GM12878 (cell line): ENCODE measurements at regions not wholly inside any gene's neighbourhood (a gene's known extent, or its start where the extent isn't known, plus 50 kb on each side); places are given as distances from the start of the nearest gene placed in this dataset.

Experiments
- ATAC-seq: fragments of 200-7000 bp; cut with Tn5 transposase; 3 replicates; pipeline ENCODE4 v1.9.1; 2020; ENCODE audit warnings: mild to moderate bottlenecking, moderate library complexity
- BruUV-seq: library from RNA; stranded (reverse); fragments of 400-500 nt; replicated peaks from 2 replicates; lab custom pipeline; 2021; lab: Mats Ljungman, UMichigan
- CTCF ChIA-PET: fragments of 300-600 bp; sonication (Branson Sonifier 250); formaldehyde crosslinking; extraction: SDS; loops from one replicate; lab custom pipeline; 2021; ENCODE audit warnings: inconsistent platforms; lab: Yijun Ruan, JAX
- POLR2A ChIA-PET: fragments of 350-600 bp; formaldehyde crosslinking; extraction: SDS; loops from one replicate; lab custom pipeline; 2021; ENCODE audit warnings: inconsistent platforms; lab: Charles Lee
- RAD21 ChIA-PET: fragments of 300-600 bp; sonication (Branson Sonifier 250); formaldehyde crosslinking; loops from one replicate; lab custom pipeline; 2023; ENCODE audit warnings: antibody characterized with exemption; ENCODE audit not compliant: unreplicated experiment; lab: Charles Lee
- SMC1A ChIA-PET: fragments of 300-600 bp; sonication (Branson Sonifier 250); formaldehyde crosslinking; loops from one replicate; lab custom pipeline; 2023; ENCODE audit not compliant: unreplicated experiment, uncharacterized antibody; lab: Charles Lee
- DNase-seq: peaks from one replicate; pipeline ENCODE4 v3.0.0-alpha.2; 2011; ENCODE audit warnings: low read depth, low spot score
- FAIRE-seq: peaks from 3 replicates; lab custom pipeline; 2011; peaks lifted over from hg19 to GRCh38; lab: Jason Lieb, UNC
- H2AFZ ChIP-seq: 2 replicates; pipeline ENCODE4 v1.6.0; 2011; ENCODE audit warnings: low read depth, low read length, control low read depth; ENCODE audit not compliant: control insufficient read depth
- H3K27ac ChIP-seq: 2 replicates; pipeline ENCODE4 v1.5.1; 2011; ENCODE audit warnings: control low read depth; ENCODE audit not compliant: control insufficient read depth, insufficient read depth
- H3K27me3 ChIP-seq, 2 experiments: replicated peaks in 1 of 2; 2 replicates each; pipeline versions ENCODE4 v1.6.0 to v1.6.1; 2011; ENCODE audit warnings: low read length in 1 of 2; ENCODE audit not compliant: control insufficient read depth in 2 of 2, insufficient read depth in 2 of 2
- H3K36me3 ChIP-seq, 2 experiments: 2 replicates each; pipeline ENCODE4 v1.5.1; 2011; ENCODE audit warnings: low read length in 1 of 2; ENCODE audit not compliant: control insufficient read depth in 2 of 2, insufficient read depth in 2 of 2
- H3K4me1 ChIP-seq: 2 replicates; pipeline ENCODE4 v1.6.1; 2011; ENCODE audit warnings: mild to moderate bottlenecking, low read length, moderate library complexity, mixed read lengths; ENCODE audit not compliant: control insufficient read depth, insufficient read depth
- H3K4me2 ChIP-seq: 2 replicates; pipeline ENCODE4 v1.6.0; 2011; ENCODE audit warnings: control low read depth; ENCODE audit not compliant: control insufficient read depth, insufficient read depth
- H3K4me3 ChIP-seq: fragments of 200-600 bp; sonication (generic); 2 replicates; pipeline ENCODE4 v1.5.1; 2016
- H3K79me2 ChIP-seq: 2 replicates; pipeline ENCODE4 v1.6.0; 2011; ENCODE audit warnings: low read length; ENCODE audit not compliant: control insufficient read depth, insufficient read depth
- H3K9ac ChIP-seq: 2 replicates; pipeline ENCODE4 v1.8.0; 2011; ENCODE audit warnings: low read length, control low read depth, mixed read lengths; ENCODE audit not compliant: control insufficient read depth, insufficient read depth
- H3K9me3 ChIP-seq: replicated peaks from 3 replicates; pipeline ENCODE4 v1.5.1; 2011; ENCODE audit warnings: mild to moderate bottlenecking, low read length; ENCODE audit not compliant: control insufficient read depth, insufficient read depth
- H4K20me1 ChIP-seq: 2 replicates; pipeline ENCODE4 v1.6.0; 2011; ENCODE audit not compliant: control insufficient read depth, insufficient read depth
- ATF2 ChIP-seq: IDR thresholded peaks from 2 replicates; pipeline ENCODE4 v1.6.1; 2012; ENCODE audit warnings: low read length, inconsistent platforms
- CHD4 ChIP-seq: fragments of 200-600 bp; sonication (generic); IDR thresholded peaks from 2 replicates; pipeline ENCODE4 v1.6.1; 2016; ENCODE audit warnings: mild to moderate bottlenecking
- HSF1 ChIP-seq: fragments of 150-350 bp; IDR thresholded peaks from 2 replicates; pipeline ENCODE4 v1.6.1; 2014; ENCODE audit warnings: mild to moderate bottlenecking, low read depth, low read length
- MLLT1 ChIP-seq: fragments of 450-650 bp; IDR thresholded peaks from 2 replicates; pipeline ENCODE4 v1.6.1; 2016; ENCODE audit warnings: mild to moderate bottlenecking
- NFYB ChIP-seq: IDR thresholded peaks from 2 replicates; pipeline ENCODE4 v1.6.1; 2011; ENCODE audit warnings: low read depth, mild to moderate bottlenecking, low read length, improper control_type of control experiment, moderate library complexity; ENCODE audit not compliant: insufficient read depth
- RCOR1 ChIP-seq: conservative IDR thresholded peaks from 2 replicates; pipeline ENCODE4 v1.6.1; 2012; ENCODE audit warnings: low read depth, low read length, improper control_type of control experiment
- TARDBP ChIP-seq: IDR thresholded peaks from 2 replicates; pipeline ENCODE4 v1.6.1; 2016; ENCODE audit warnings: borderline replicate concordance
- YBX1 ChIP-seq: fragments of 450-650 bp; IDR thresholded peaks from 2 replicates; pipeline ENCODE4 v1.6.1; 2016; ENCODE audit warnings: antibody characterized with exemption
- ZBED1 ChIP-seq: IDR thresholded peaks from 2 replicates; pipeline ENCODE4 v1.6.1; 2016; ENCODE audit warnings: borderline replicate concordance
- ZNF687 ChIP-seq: fragments of 450-650 bp; IDR thresholded peaks from 2 replicates; pipeline ENCODE4 v1.6.1; 2017; ENCODE audit warnings: mild to moderate bottlenecking, moderate library complexity
- WGBS: methylation state at CpG from one replicate; pipeline ENCODE4 v1.1.6; 2016; ENCODE audit warnings: low lambda C conversion rate; ENCODE audit not compliant: insufficient replicate concordance, insufficient coverage; ENCODE audit errors: missing lambda C conversion rate; 5-methylcytosine and 5-hydroxymethylcytosine counted together
- in situ Hi-C: fragments of 300-500 bp; cut with MboI; formaldehyde crosslinking; loops from 9 replicates; pipeline ENCODE4 v1.14.3; 2018; ENCODE audit warnings: mixed read lengths
- intact Hi-C: fragments of 100-400 bp; cut with micrococcal nuclease; formaldehyde crosslinking; loops from one replicate; pipeline ENCODE4 v1.14.2; 2022; ENCODE audit not compliant: unreplicated experiment

GRCh38 chr1:37169743-37170275 is 135.5 kb upstream of the GRIK3 start (continued):
- TF ChIP-seq ATF2 (no peak), YBX1 (no peak), ZBED1 (no peak), ZNF687 (no peak), HSF1 (no peak)

- no peak overlapping the region for H3K27ac ChIP-seq
- 42% methylated on average over 8 of the region's 8 CpGs for WGBS
- H3K36me3 ChIP-seq: no peaks in the 10 kb centered on the region
- no peak overlapping the region for H3K4me2 ChIP-seq
- in situ Hi-C loops: no loop called here
- H2AFZ ChIP-seq: no peak overlapping the region
- ChIA-PET RAD21 (no interaction called here), CTCF (no interaction called here), POLR2A (no interaction called here), SMC1A (interaction anchor here (0.7 kb wide), 1 partner anchor 11 kb away, joined by 3 read pairs; no protein-coding TSS in a partner anchor)
- no peaks in the 10 kb centered on the region; a peak in 2 of 4 replicates for H3K27me3 ChIP-seq
- H3K4me3 ChIP-seq: no peak overlapping the region
- no peaks in the 10 kb centered on the region for H4K20me1 ChIP-seq
- BruUV-seq: no TSS peak
- H3K9ac ChIP-seq: no peak overlapping the region
- no peak for DNase-seq
- no peaks in the 10 kb centered on the region for H3K4me1 ChIP-seq
- no peak for FAIRE-seq
- no peaks in the 10 kb centered on the region for H3K9me3 ChIP-seq
- ATAC-seq: no peak
- intact Hi-C loops: loop anchor here (10.0 kb wide), 1 partner anchor 153 kb away; no protein-coding TSS in a partner anchor
- H3K79me2 ChIP-seq: no peaks in the 10 kb centered on the region
- TF ChIP-seq ZNF687 (no peak), MLLT1 (no peak), NFYB (no peak), CHD4 (no peak), TARDBP (no peak), RCOR1 (no peak)
Observed at GRCh38 chr1:37171691-37172090, 137.4 kb upstream of the GRIK3 start.
